GM12865 (cell line): ENCODE measurements at regions not wholly inside any gene's neighbourhood (a gene's known extent, or its start where the extent isn't known, plus 50 kb on each side); places are given as distances from the start of the nearest gene placed in this dataset.

Source experiments
- DNase-seq: peaks from one replicate; pipeline ENCODE4 v3.0.0; 2010; ENCODE audit warnings: low read depth
- H3K4me3 ChIP-seq: 2 replicates; pipeline ENCODE4 v1.5.1; 2011; ENCODE audit warnings: mild to moderate bottlenecking, low read depth, low read length, control low read depth
- CTCF ChIP-seq: IDR thresholded peaks from 2 replicates; pipeline ENCODE4 v1.5.1; 2011; ENCODE audit warnings: low read length, control low read depth, low read depth, inconsistent platforms; ENCODE audit not compliant: insufficient read depth; ENCODE audit errors: missing control alignments

- DNase-seq = no peak
- no peak for TF ChIP-seq CTCF
- no peak overlapping the region for H3K4me3 ChIP-seq
These were observed 1541.9 kb downstream of the AACS start for GRCh38 chr12:126607157-126607556.

GRCh38 chr12:126607867-126608266 lies 1542.6 kb downstream of the AACS start:
- TF ChIP-seq CTCF = no peak
- H3K4me3 ChIP-seq = no peak overlapping the region
- no peak for DNase-seq

GRCh38 chr12:126608607-126609175 lies 1543.5 kb downstream of the AACS start:
- no peak overlapping the region for H3K4me3 ChIP-seq
- TF ChIP-seq CTCF = no peak
- DNase-seq = no peak

- no peak for TF ChIP-seq CTCF
- no peak overlapping the region for H3K4me3 ChIP-seq
These were observed 1551.2 kb downstream of the AACS start for GRCh38 chr12:126616441-126616840.

GRCh38 chr12:126617312-126617711 lies 1552.1 kb downstream of the AACS start:
- H3K4me3 ChIP-seq = no peak overlapping the region
- no peak for DNase-seq
- peak; percentile 10 for TF ChIP-seq CTCF

More at GRCh38 chr12:126616441-126616840, 1551.2 kb downstream of the AACS start:
- no peak for DNase-seq

GRCh38 chr12:126627596-126627995 lies 1562.4 kb downstream of the AACS start:
- TF ChIP-seq CTCF = no peak
- H3K4me3 ChIP-seq = no peak overlapping the region
- no peak for DNase-seq

GRCh38 chr12:126636821-126637220 lies 1571.6 kb downstream of the AACS start:
- DNase-seq = no peak
- TF ChIP-seq CTCF = no peak
- no peak overlapping the region for H3K4me3 ChIP-seq
